Activated naive CD4-positive, alpha-beta T cell treated with anti-CD3 and anti-CD28 coated beads, Interleukin-2, amount 10 ng/mL, durations not matched to agents 7 days and 5 days (primary cell): ENCODE measurements at regions not wholly inside any gene's neighbourhood (a gene's known extent, or its start where the extent isn't known, plus 50 kb on each side); places are given as distances from the start of the nearest gene placed in this dataset.

Experiments used
- CTCF ChIA-PET: fragments of 350-600 bp; sonication (Branson Sonifier 250); formaldehyde crosslinking; loops from one replicate; lab custom pipeline; 2021; ENCODE audit warnings: antibody characterized with exemption; lab: Charles Lee
- DNase-seq: peaks from one replicate; pipeline ENCODE4 v3.0.0-alpha.2; 2020
- H3K27ac Mint-ChIP-seq: one replicate; pipeline ENCODE4 v1.8.0; 2021; ENCODE audit warnings: mild to moderate bottlenecking, moderate library complexity, mixed read lengths
- H3K27me3 Mint-ChIP-seq: one replicate; pipeline ENCODE4 v1.8.0; 2021; ENCODE audit warnings: mild to moderate bottlenecking, mixed read lengths
- H3K36me3 Mint-ChIP-seq: one replicate; pipeline ENCODE4 v1.8.0; 2021; ENCODE audit warnings: mixed read lengths
- H3K4me1 Mint-ChIP-seq: one replicate; pipeline ENCODE4 v1.8.0; 2021; ENCODE audit warnings: mixed read lengths
- H3K4me3 Mint-ChIP-seq: one replicate; pipeline ENCODE4 v1.8.0; 2021; ENCODE audit warnings: mild to moderate bottlenecking, moderate library complexity, mixed read lengths
- H3K9me3 Mint-ChIP-seq: one replicate; pipeline ENCODE4 v1.8.0; 2021; ENCODE audit warnings: mixed read lengths

GRCh38 chr1:101332633-101333032, 95.8 kb downstream of the S1PR1 start:
- peaks cover 13% of the 10 kb centered on the region for H3K36me3 Mint-ChIP-seq
- peaks cover 25% of the 10 kb centered on the region for H3K4me1 Mint-ChIP-seq
- no peak overlapping the region for H3K27ac Mint-ChIP-seq
- H3K4me3 Mint-ChIP-seq = no peak overlapping the region
- H3K9me3 Mint-ChIP-seq = peaks cover 31% of the 10 kb centered on the region
- no peak for DNase-seq
- peaks cover 5% of the 10 kb centered on the region for H3K27me3 Mint-ChIP-seq
- CTCF ChIA-PET = no interaction called here

- H3K36me3 Mint-ChIP-seq = peaks cover 13% of the 10 kb centered on the region
- DNase-seq = no peak
- H3K9me3 Mint-ChIP-seq = peaks cover 34% of the 10 kb centered on the region
- no peak overlapping the region for H3K27ac Mint-ChIP-seq
- no peak overlapping the region for H3K4me3 Mint-ChIP-seq
- peaks cover 5% of the 10 kb centered on the region for H3K27me3 Mint-ChIP-seq
- peaks cover 25% of the 10 kb centered on the region for H3K4me1 Mint-ChIP-seq
- CTCF ChIA-PET = no interaction called here
Measured at GRCh38 chr1:101333186-101333585, 96.4 kb downstream of the S1PR1 start.

GRCh38 chr1:101337968-101338367, 101.1 kb downstream of the S1PR1 start:
- Mint-ChIP-seq H3K9me3 (peaks cover 33% of the 10 kb centered on the region), H3K27ac (no peak overlapping the region), H3K4me1 (peaks cover 4% of the 10 kb centered on the region), H3K36me3 (peaks cover 5% of the 10 kb centered on the region), H3K4me3 (no peak overlapping the region), H3K27me3 (peaks cover 8% of the 10 kb centered on the region)
- CTCF ChIA-PET = interaction anchor here (0.9 kb wide), 1 partner anchor 20 kb away, joined by 4 read pairs; no protein-coding TSS in a partner anchor
- no peak for DNase-seq

- Mint-ChIP-seq H3K27ac (no peak overlapping the region), H3K9me3 (peaks cover 39% of the 10 kb centered on the region), H3K4me3 (no peak overlapping the region), H3K27me3 (peaks cover 8% of the 10 kb centered on the region), H3K36me3 (peaks cover 11% of the 10 kb centered on the region), H3K4me1 (peaks cover 2% of the 10 kb centered on the region)
- CTCF ChIA-PET = no interaction called here
- no peak for DNase-seq
Measured at GRCh38 chr1:101338714-101339430, 102.1 kb downstream of the S1PR1 start.

- Mint-ChIP-seq H3K9me3 (peaks cover 20% of the 10 kb centered on the region), H3K27ac (peak overlapping the region; percentile 5), H3K36me3 (peaks cover 14% of the 10 kb centered on the region), H3K27me3 (peaks cover 4% of the 10 kb centered on the region), H3K4me3 (no peak overlapping the region), H3K4me1 (peaks cover 44% of the 10 kb centered on the region)
- CTCF ChIA-PET = interaction anchor here (1.1 to 4.9 kb wide), 2 partner anchors 13 to 35 kb away, joined by 4 to 21 read pairs; no protein-coding TSS in a partner anchor
- no peak for DNase-seq
Measured at GRCh38 chr1:101344745-101345144, 107.9 kb downstream of the S1PR1 start.

- no peak for DNase-seq
- Mint-ChIP-seq H3K4me3 (peak overlapping the region; percentile 46), H3K36me3 (peaks cover 16% of the 10 kb centered on the region), H3K27ac (peak overlapping the region; percentile 87), H3K9me3 (peaks cover 20% of the 10 kb centered on the region), H3K4me1 (peaks cover 53% of the 10 kb centered on the region), H3K27me3 (no peaks in the 10 kb centered on the region)
- CTCF ChIA-PET = interaction anchor here (1.6 to 4.9 kb wide), 2 partner anchors 11 to 37 kb away, joined by 7 to 21 read pairs; no protein-coding TSS in a partner anchor
Measured at GRCh38 chr1:101346419-101346818, 109.6 kb downstream of the S1PR1 start.

GRCh38 chr1:101356013-101356412, 119.2 kb downstream of the S1PR1 start:
- no peak overlapping the region for H3K27ac Mint-ChIP-seq
- CTCF ChIA-PET = interaction anchor here (0.9 to 3.5 kb wide), 9 partner anchors 8 to 435 kb away, joined by 3 to 80 read pairs (median 5); no protein-coding TSS in a partner anchor

GRCh38 chr1:101356604-101357443, 120.0 kb downstream of the S1PR1 start:
- Mint-ChIP-seq H3K4me1 (peaks cover 21% of the 10 kb centered on the region), H3K9me3 (no peaks in the 10 kb centered on the region), H3K27me3 (peaks cover 7% of the 10 kb centered on the region), H3K27ac (no peak overlapping the region), H3K4me3 (no peak overlapping the region), H3K36me3 (peaks cover 1% of the 10 kb centered on the region)
- CTCF ChIA-PET = interaction anchor here (0.7 to 3.8 kb wide), 17 partner anchors 9 to 1349 kb away, joined by 3 to 135 read pairs (median 7); no protein-coding TSS in a partner anchor
- DNase-seq = no peak

More at GRCh38 chr1:101356013-101356412, 119.2 kb downstream of the S1PR1 start:
- peaks cover 7% of the 10 kb centered on the region for H3K27me3 Mint-ChIP-seq
- H3K4me1 Mint-ChIP-seq = peaks cover 28% of the 10 kb centered on the region
- H3K9me3 Mint-ChIP-seq = no peaks in the 10 kb centered on the region
- H3K36me3 Mint-ChIP-seq = peaks cover 1% of the 10 kb centered on the region
- no peak overlapping the region for H3K4me3 Mint-ChIP-seq
- DNase-seq = no peak

- DNase-seq = peak; percentile 78
- Mint-ChIP-seq H3K4me3 (no peak overlapping the region), H3K27ac (peak overlapping the region; percentile 37)
Measured at GRCh38 chr1:101357444-101357986, 120.7 kb downstream of the S1PR1 start.

GRCh38 chr1:101360506-101360905, 123.7 kb downstream of the S1PR1 start:
- Mint-ChIP-seq H3K4me3 (no peak overlapping the region), H3K36me3 (no peaks in the 10 kb centered on the region), H3K27me3 (peaks cover 3% of the 10 kb centered on the region), H3K4me1 (peaks cover 16% of the 10 kb centered on the region), H3K9me3 (peaks cover 2% of the 10 kb centered on the region), H3K27ac (no peak overlapping the region)
- CTCF ChIA-PET = no interaction called here
- no peak for DNase-seq

More at GRCh38 chr1:101357444-101357986, 120.7 kb downstream of the S1PR1 start:
- peaks cover 7% of the 10 kb centered on the region for H3K27me3 Mint-ChIP-seq
- peaks cover 2% of the 10 kb centered on the region for H3K9me3 Mint-ChIP-seq
- peaks cover 1% of the 10 kb centered on the region for H3K36me3 Mint-ChIP-seq
- CTCF ChIA-PET = interaction anchor here (0.6 to 3.8 kb wide), 27 partner anchors 10 to 1898 kb away, joined by 3 to 135 read pairs (median 4); no protein-coding TSS in a partner anchor
- peaks cover 16% of the 10 kb centered on the region for H3K4me1 Mint-ChIP-seq

GRCh38 chr1:101363891-101364318, 127.1 kb downstream of the S1PR1 start:
- Mint-ChIP-seq H3K9me3 (peaks cover 2% of the 10 kb centered on the region), H3K36me3 (no peaks in the 10 kb centered on the region), H3K4me3 (no peak overlapping the region), H3K4me1 (no peaks in the 10 kb centered on the region), H3K27ac (no peak overlapping the region), H3K27me3 (no peaks in the 10 kb centered on the region)
- CTCF ChIA-PET = interaction anchor here (0.7 to 1.8 kb wide), 4 partner anchors 8 to 477 kb away, joined by 3 to 9 read pairs (median 4); no protein-coding TSS in a partner anchor
- no peak for DNase-seq

- no peak overlapping the region for H3K27ac Mint-ChIP-seq
- H3K4me1 Mint-ChIP-seq = no peaks in the 10 kb centered on the region
- no peak overlapping the region for H3K4me3 Mint-ChIP-seq
- CTCF ChIA-PET = interaction anchor here (0.9 to 1.8 kb wide), 3 partner anchors 9 to 55 kb away, joined by 3 to 9 read pairs (median 5); no protein-coding TSS in a partner anchor
- H3K36me3 Mint-ChIP-seq = no peaks in the 10 kb centered on the region
- no peak for DNase-seq
- no peaks in the 10 kb centered on the region for H3K27me3 Mint-ChIP-seq
- peaks cover 2% of the 10 kb centered on the region for H3K9me3 Mint-ChIP-seq
Measured at GRCh38 chr1:101364370-101365120, 127.7 kb downstream of the S1PR1 start.

- H3K27me3 Mint-ChIP-seq = no peaks in the 10 kb centered on the region
- CTCF ChIA-PET = interaction anchor here (1.6 to 1.8 kb wide), 2 partner anchors 10 to 56 kb away, joined by 5 to 9 read pairs; no protein-coding TSS in a partner anchor
- no peak overlapping the region for H3K27ac Mint-ChIP-seq
- H3K4me1 Mint-ChIP-seq = no peaks in the 10 kb centered on the region
- H3K9me3 Mint-ChIP-seq = peaks cover 2% of the 10 kb centered on the region
- no peak overlapping the region for H3K4me3 Mint-ChIP-seq
- no peaks in the 10 kb centered on the region for H3K36me3 Mint-ChIP-seq
- no peak for DNase-seq
Measured at GRCh38 chr1:101365186-101365585, 128.4 kb downstream of the S1PR1 start.
